IMR-90 (cell line): ENCODE measurements at regions not wholly inside any gene's neighbourhood (a gene's known extent, or its start where the extent isn't known, plus 50 kb on each side); places are given as distances from the start of the nearest gene placed in this dataset.
"Not testable (repeated sequence)": the region's sequence is repeated elsewhere in the genome, so short reads cannot be mapped to it uniquely, and the experiment has no call there.

ENCODE experiments used
- ATAC-seq: fragments of 200-7000 bp; cut with Tn5 transposase; 2 replicates; pipeline ENCODE4 v1.9.1; 2020; ENCODE audit warnings: low read depth, mild to moderate bottlenecking, moderate library complexity
- BruUV-seq: library from RNA; stranded (reverse); fragments of 400-500 nt; replicated peaks from 2 replicates; lab custom pipeline; 2021; lab: Mats Ljungman, UMichigan
- CTCF ChIA-PET: fragments of 300-600 bp; formaldehyde crosslinking; extraction: SDS; loops from one replicate; lab custom pipeline; 2021; ENCODE audit warnings: antibody characterized with exemption; lab: Yijun Ruan, JAX
- POLR2A ChIA-PET: fragments of 300-600 bp; sonication (Branson Sonifier 250); formaldehyde crosslinking; loops from one replicate; lab custom pipeline; 2022; ENCODE audit warnings: antibody characterized with exemption; ENCODE audit not compliant: unreplicated experiment; lab: Charles Lee
- DNase-seq: peaks from one replicate; pipeline ENCODE4 v3.0.0; 2013
- H2AFZ ChIP-seq: replicated peaks from 2 replicates; pipeline ENCODE3; 2013; ENCODE audit warnings: low read length, mild to moderate bottlenecking; ENCODE audit not compliant: poor library complexity
- H2AK5ac ChIP-seq: 2 replicates; pipeline ENCODE4 v1.6.1; 2013; ENCODE audit warnings: low read depth, low read length, inconsistent platforms
- H2AK9ac ChIP-seq: replicated peaks from 2 replicates; pipeline ENCODE3; 2013; ENCODE audit warnings: mild to moderate bottlenecking, low read depth, low read length, moderate library complexity; ENCODE audit not compliant: poor library complexity
- H2BK120ac ChIP-seq: 2 replicates; pipeline ENCODE4 v1.6.1; 2013; ENCODE audit warnings: low read depth, low read length, inconsistent platforms
- H2BK15ac ChIP-seq: 3 replicates; pipeline ENCODE4 v1.6.1; 2013; ENCODE audit warnings: low read depth, low read length, inconsistent platforms
- H2BK20ac ChIP-seq: 2 replicates; pipeline ENCODE4 v1.6.1; 2013; ENCODE audit warnings: low read depth, mild to moderate bottlenecking, inconsistent platforms, low read length, moderate library complexity
- H2BK5ac ChIP-seq: 2 replicates; pipeline ENCODE4 v1.6.1; 2013; ENCODE audit warnings: mild to moderate bottlenecking, low read depth, low read length, inconsistent platforms; ENCODE audit not compliant: poor library complexity, severe bottlenecking
- H3K14ac ChIP-seq: replicated peaks from 2 replicates; pipeline ENCODE4 v1.6.1; 2013; ENCODE audit warnings: low read depth, low read length, inconsistent platforms
- H3K18ac ChIP-seq: 2 replicates; pipeline ENCODE4 v1.6.1; 2013; ENCODE audit warnings: low read depth, low read length, control low read depth
- H3K23ac ChIP-seq: 2 replicates; pipeline ENCODE4 v1.6.1; 2013; ENCODE audit warnings: low read depth, low read length, inconsistent platforms
- H3K27ac ChIP-seq: 2 replicates; pipeline ENCODE4 v1.5.1; 2013; ENCODE audit warnings: mild to moderate bottlenecking, control low read depth, low read length; ENCODE audit not compliant: insufficient read depth
- H3K27me3 ChIP-seq: 2 replicates; pipeline ENCODE4 v1.6.1; 2013; ENCODE audit warnings: low read length; ENCODE audit not compliant: control insufficient read depth, insufficient read depth
- H3K36me3 ChIP-seq: 2 replicates; pipeline ENCODE4 v1.6.1; 2013; ENCODE audit warnings: low read length, mixed read lengths; ENCODE audit not compliant: control insufficient read depth, insufficient read depth
- H3K4ac ChIP-seq: 2 replicates; pipeline ENCODE4 v1.6.1; 2013; ENCODE audit warnings: low read depth, low read length, inconsistent platforms
- H3K4me1 ChIP-seq: 2 replicates; pipeline ENCODE4 v1.6.1; 2013; ENCODE audit warnings: low read length, mixed read lengths; ENCODE audit not compliant: control insufficient read depth, insufficient read depth
- H3K4me2 ChIP-seq: 2 replicates; pipeline ENCODE4 v1.6.1; 2013; ENCODE audit warnings: low read depth, mild to moderate bottlenecking, control low read depth, low read length, moderate library complexity
- H3K4me3 ChIP-seq: 2 replicates; pipeline ENCODE4 v1.5.1; 2013; ENCODE audit warnings: low read depth, mild to moderate bottlenecking, control low read depth, low read length, moderate library complexity; ENCODE audit not compliant: insufficient read depth
- H3K56ac ChIP-seq: 2 replicates; pipeline ENCODE4 v1.6.1; 2013; ENCODE audit warnings: low read length, inconsistent platforms; ENCODE audit not compliant: insufficient read depth; ENCODE audit errors: extremely low read depth
- H3K79me1 ChIP-seq, 2 experiments: 2 replicates each; pipeline ENCODE4 v1.6.1; 2013; ENCODE audit warnings: low read length in 2 of 2, inconsistent platforms in 1 of 2, low read depth in 1 of 2
- H3K9ac ChIP-seq: 2 replicates; pipeline ENCODE4 v1.6.1; 2013; ENCODE audit warnings: low read depth, low read length, control low read depth
- H3K9me1 ChIP-seq: 2 replicates; pipeline ENCODE4 v1.6.1; 2013; ENCODE audit warnings: low read length, inconsistent platforms; ENCODE audit not compliant: insufficient read depth
- H3K9me3 ChIP-seq: 2 replicates; pipeline ENCODE4 v1.6.1; 2013; ENCODE audit warnings: low read length; ENCODE audit not compliant: control insufficient read depth, insufficient read depth
- H4K20me1 ChIP-seq: 2 replicates; pipeline ENCODE4 v1.6.1; 2013; ENCODE audit warnings: low read length, inconsistent platforms; ENCODE audit not compliant: insufficient read depth
- H4K5ac ChIP-seq: 2 replicates; pipeline ENCODE4 v1.6.1; 2013; ENCODE audit warnings: mild to moderate bottlenecking, low read depth, low read length, control low read depth
- H4K8ac ChIP-seq, 2 experiments: 2 replicates each; pipeline ENCODE4 v1.6.1; 2013; ENCODE audit warnings: low read depth in 2 of 2, low read length in 2 of 2, control low read depth in 1 of 2, inconsistent platforms in 1 of 2
- H4K91ac ChIP-seq: 2 replicates; pipeline ENCODE4 v1.6.1; 2013; ENCODE audit warnings: low read depth, low read length, inconsistent platforms; ENCODE audit not compliant: insufficient read depth
- WGBS, 2 experiments: methylation state at CpG; one replicate each; pipeline versions ENCODE4 v1.1.5 to v1.1.7; 2013; ENCODE audit warnings: missing lambda C conversion rate in 2 of 2; ENCODE audit not compliant: insufficient read length in 1 of 2; ENCODE audit errors: extremely low coverage in 2 of 2; 5-methylcytosine and 5-hydroxymethylcytosine counted together
- dilution Hi-C: fragments of 300-500 bp; cut with HindIII; formaldehyde crosslinking; loops from one replicate; pipeline ENCODE4 v1.14.3; 2018; ENCODE audit warnings: low sequenced_read_pairs; ENCODE audit not compliant: unreplicated experiment
- in situ Hi-C: fragments of 300-500 bp; cut with MboI; formaldehyde crosslinking; loops from 3 replicates; pipeline ENCODE4 v1.14.3; 2019; ENCODE audit warnings: low sequenced_read_pairs, inconsistent platforms, mixed read lengths
- intact Hi-C: fragments of 100-400 bp; cut with micrococcal nuclease; formaldehyde crosslinking; loops from 2 replicates; pipeline ENCODE4 v1.10.0; 2022

DNA sequence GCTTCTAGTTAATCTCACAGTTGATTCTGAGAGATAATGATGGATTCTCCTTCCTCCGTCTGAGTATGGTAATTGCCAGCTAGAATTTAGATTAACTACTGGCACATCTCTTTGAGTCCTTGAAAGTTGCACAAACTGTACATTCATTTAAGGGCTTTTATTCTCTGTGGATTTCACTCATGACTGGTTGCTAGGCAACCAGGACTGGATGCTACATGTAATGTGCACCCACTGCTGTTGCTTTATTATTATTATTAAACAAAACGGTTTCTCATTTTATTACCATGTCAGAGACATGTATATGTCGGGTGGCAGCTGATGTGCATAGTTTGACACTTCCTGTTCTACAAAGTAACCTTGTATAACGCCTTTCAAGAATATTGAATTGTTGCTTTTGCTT is 1882.8 kb downstream of the KHDRBS2 start:
- H3K79me1 ChIP-seq, CTCF ChIA-PET, H3K18ac ChIP-seq, POLR2A ChIA-PET, H3K27me3 ChIP-seq, H3K27ac ChIP-seq, H3K4me2 ChIP-seq, H2BK120ac ChIP-seq, H2BK15ac ChIP-seq, H3K4me3 ChIP-seq, H4K20me1 ChIP-seq, intact Hi-C loops, H3K56ac ChIP-seq, BruUV-seq, H3K9me1 ChIP-seq, in situ Hi-C loops, DNase-seq, H3K4me1 ChIP-seq, H2AK9ac ChIP-seq, ATAC-seq, H2AFZ ChIP-seq, H3K4ac ChIP-seq, H4K91ac ChIP-seq, H3K9me3 ChIP-seq, H4K5ac ChIP-seq, H3K9ac ChIP-seq, H3K14ac ChIP-seq, dilution Hi-C loops, H4K8ac ChIP-seq, H2BK20ac ChIP-seq, H3K36me3 ChIP-seq, H2BK5ac ChIP-seq, H2AK5ac ChIP-seq, H3K23ac ChIP-seq: not testable (repeated sequence)
- WGBS, 2 experiments = no CpG with 5 or more reads among the region's 4 CpGs

DNA sequence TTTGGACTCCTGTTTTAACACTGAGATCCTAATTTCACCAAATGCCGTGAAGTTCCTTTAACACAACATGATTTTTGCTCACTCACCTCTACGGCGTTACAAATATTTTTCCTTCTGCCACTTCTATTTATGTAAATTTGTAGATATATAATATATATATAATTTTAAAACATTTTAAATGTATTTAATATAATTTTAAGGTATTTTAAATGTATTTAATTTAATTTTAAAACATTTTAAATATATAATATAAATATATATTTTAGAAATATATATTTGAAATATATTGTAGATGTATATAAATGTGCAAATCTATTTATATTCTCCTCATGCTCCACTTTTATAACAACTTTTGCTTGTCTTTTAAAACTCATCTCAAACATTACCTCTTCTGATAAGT is 1883.5 kb downstream of the KHDRBS2 start:
- ATAC-seq, POLR2A ChIA-PET, H3K4ac ChIP-seq, H3K18ac ChIP-seq, H2BK120ac ChIP-seq, H3K4me2 ChIP-seq, CTCF ChIA-PET, H4K91ac ChIP-seq, H2AK5ac ChIP-seq, H3K9me1 ChIP-seq, DNase-seq, H3K9me3 ChIP-seq, H3K9ac ChIP-seq, H4K5ac ChIP-seq, H2BK5ac ChIP-seq, intact Hi-C loops, H2BK20ac ChIP-seq, H3K4me1 ChIP-seq, H3K27me3 ChIP-seq, H3K27ac ChIP-seq, H2BK15ac ChIP-seq, H2AFZ ChIP-seq, H4K8ac ChIP-seq, in situ Hi-C loops, dilution Hi-C loops, H4K20me1 ChIP-seq, H3K4me3 ChIP-seq, H3K79me1 ChIP-seq, H2AK9ac ChIP-seq, H3K14ac ChIP-seq, H3K56ac ChIP-seq, H3K23ac ChIP-seq, BruUV-seq, H3K36me3 ChIP-seq: not testable (repeated sequence)
- WGBS, 2 experiments = no CpG with 5 or more reads among the region's 3 CpGs
